SU-DHL-6 (cell line): ENCODE measurements at regions not wholly inside any gene's neighbourhood (a gene's known extent, or its start where the extent isn't known, plus 50 kb on each side); places are given as distances from the start of the nearest gene placed in this dataset.
"Not testable (repeated sequence)": the region's sequence is repeated elsewhere in the genome, so short reads cannot be mapped to it uniquely, and the experiment has no call there.

Experiments used
- H2AFZ ChIP-seq: fragments of 200-600 bp; sonication (generic); 2 replicates; pipeline ENCODE4 v1.6.1; 2014; ENCODE audit warnings: low read depth, mild to moderate bottlenecking, moderate library complexity, mixed read lengths, antibody characterized with exemption, low read length; ENCODE audit not compliant: severe bottlenecking
- H3F3A ChIP-seq: fragments of 200-600 bp; shearing (Covaris generic); 2 replicates; pipeline ENCODE4 v1.6.0; 2016; ENCODE audit warnings: antibody characterized with exemption, mild to moderate bottlenecking; ENCODE audit not compliant: insufficient read depth
- H3K27ac ChIP-seq: fragments of 200-600 bp; sonication (generic); 2 replicates; pipeline ENCODE4 v1.5.1; 2016; ENCODE audit warnings: low read depth, mild to moderate bottlenecking, low read length, moderate library complexity, mixed read lengths
- H3K27me3 ChIP-seq: fragments of 200-600 bp; sonication (generic), shearing (Covaris generic); 2 replicates; pipeline ENCODE4 v1.6.0; 2014; ENCODE audit warnings: mild to moderate bottlenecking, low read length
- H3K36me3 ChIP-seq: fragments of 200-600 bp; sonication (generic); 2 replicates; pipeline ENCODE4 v1.6.1; 2014; ENCODE audit warnings: mild to moderate bottlenecking, low read length, mixed read lengths
- H3K4me2 ChIP-seq: fragments of 300-600, 200-600 bp; shearing (Covaris generic), sonication (generic); 2 replicates; pipeline ENCODE4 v1.6.0; 2014; ENCODE audit warnings: low read length, low read depth, mild to moderate bottlenecking; ENCODE audit not compliant: poor library complexity, severe bottlenecking
- H3K4me3 ChIP-seq: fragments of 200-600 bp; sonication (generic); 2 replicates; pipeline ENCODE4 v1.5.1; 2014; ENCODE audit warnings: antibody characterized with exemption, low read length, mild to moderate bottlenecking, mixed read lengths; ENCODE audit not compliant: insufficient read depth, poor library complexity, severe bottlenecking
- H3K79me2 ChIP-seq: fragments of 200-600 bp; sonication (generic); 2 replicates; pipeline ENCODE4 v1.6.1; 2014; ENCODE audit warnings: mild to moderate bottlenecking, low read length, moderate library complexity; ENCODE audit not compliant: insufficient read depth
- H3K9ac ChIP-seq: fragments of 200-600 bp; sonication (generic); 2 replicates; pipeline ENCODE4 v1.7.0; 2014; ENCODE audit warnings: mild to moderate bottlenecking, low read length
- H3K9me2 ChIP-seq: fragments of 200-600 bp; sonication (generic); replicated peaks from 2 replicates; pipeline ENCODE4 v1.6.1; 2014; ENCODE audit warnings: low read length; ENCODE audit not compliant: insufficient read depth
- H3K9me3 ChIP-seq: fragments of 200-600 bp; sonication (generic); 2 replicates; pipeline ENCODE4 v1.6.1; 2014; ENCODE audit warnings: low read length, mixed read lengths; ENCODE audit not compliant: insufficient read depth
- H4K20me1 ChIP-seq: fragments of 200-600 bp; sonication (generic); 2 replicates; pipeline ENCODE4 v1.6.1; 2014; ENCODE audit warnings: low read depth, mild to moderate bottlenecking, antibody characterized with exemption, low read length, moderate library complexity, mixed read lengths
- CTCF ChIP-seq: fragments of 200-600 bp; sonication (generic); IDR thresholded peaks from one replicate; pipeline ENCODE4 v1.5.1; 2017; ENCODE audit warnings: antibody characterized with exemption, mild to moderate bottlenecking, low read length, moderate library complexity; ENCODE audit not compliant: insufficient read depth, poor library complexity, severe bottlenecking
- EZH2phosphoT487 ChIP-seq: fragments of 200-600 bp; sonication (generic), shearing (Covaris generic); conservative IDR thresholded peaks from 2 replicates; pipeline ENCODE4 v1.6.1; 2018; ENCODE audit warnings: mild to moderate bottlenecking, antibody characterized with exemption, low read length, moderate library complexity, mixed read lengths

DNA sequence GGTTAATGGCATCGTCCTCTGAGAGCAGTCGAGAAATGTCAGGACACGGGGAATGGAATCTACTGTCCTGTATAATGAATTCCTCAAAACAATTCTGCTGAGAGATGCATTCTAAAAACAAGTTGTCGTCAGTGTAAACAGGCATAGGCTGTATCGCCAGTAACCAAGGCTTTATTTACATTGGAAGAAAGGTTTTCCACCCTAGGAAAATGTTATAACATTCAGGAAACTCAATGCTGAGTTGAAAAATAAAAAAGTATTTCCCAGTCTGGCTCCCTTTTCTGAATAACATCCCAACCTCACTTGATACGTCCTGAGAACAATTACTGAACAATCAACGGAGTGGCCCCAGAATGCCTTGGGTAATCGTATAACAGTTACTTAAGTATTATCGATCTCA is 79.6 kb upstream of the UCN3 start:
- Histone ChIP-seq H3K4me2 (no peak overlapping the region), H3K36me3 (no peaks in the 10 kb centered on the region), H3K9me2 (no peaks in the 10 kb centered on the region), H2AFZ (no peak overlapping the region), H3K27me3 (no peaks in the 10 kb centered on the region), H3K9ac (no peak overlapping the region), H3K79me2 (no peaks in the 10 kb centered on the region), H3K9me3 (no peaks in the 10 kb centered on the region), H3K27ac (no peak overlapping the region), H3K4me3 (no peak overlapping the region), H3F3A (no peaks in the 10 kb centered on the region), H4K20me1 (no peaks in the 10 kb centered on the region)
- TF ChIP-seq CTCF (no peak), EZH2phosphoT487 (no peak)

GRCh38 chr10:5288359-5288758 is 76.4 kb upstream of the UCN3 start:
- H3K27me3 ChIP-seq = no peaks in the 10 kb centered on the region
- H3K79me2 ChIP-seq = no peaks in the 10 kb centered on the region
- no peaks in the 10 kb centered on the region for H3F3A ChIP-seq
- no peak overlapping the region for H3K4me2 ChIP-seq
- H2AFZ ChIP-seq = no peak overlapping the region
- H3K36me3 ChIP-seq = no peaks in the 10 kb centered on the region
- H3K9ac ChIP-seq = no peak overlapping the region
- TF ChIP-seq CTCF (no peak), EZH2phosphoT487 (no peak)
- H3K9me2 ChIP-seq = no peaks in the 10 kb centered on the region
- H4K20me1 ChIP-seq = no peaks in the 10 kb centered on the region
- no peak overlapping the region for H3K4me3 ChIP-seq
- no peak overlapping the region for H3K27ac ChIP-seq
- H3K9me3 ChIP-seq = no peaks in the 10 kb centered on the region

GRCh38 chr10:5289228-5289627 is 75.5 kb upstream of the UCN3 start:
- not testable (repeated sequence) for H3F3A ChIP-seq, H2AFZ ChIP-seq, H3K36me3 ChIP-seq, H3K4me3 ChIP-seq, H3K79me2 ChIP-seq, H3K27ac ChIP-seq, H3K9me3 ChIP-seq, H4K20me1 ChIP-seq, H3K9me2 ChIP-seq, H3K27me3 ChIP-seq, H3K9ac ChIP-seq, H3K4me2 ChIP-seq

- TF ChIP-seq CTCF = no peak
- no peak for TF ChIP-seq EZH2phosphoT487
- Histone ChIP-seq H3F3A (no peaks in the 10 kb centered on the region), H3K9me3 (no peaks in the 10 kb centered on the region), H3K9me2 (no peaks in the 10 kb centered on the region), H3K79me2 (no peaks in the 10 kb centered on the region), H3K4me3 (no peak overlapping the region), H2AFZ (no peak overlapping the region), H3K27ac (no peak overlapping the region), H3K9ac (no peak overlapping the region), H3K36me3 (no peaks in the 10 kb centered on the region), H4K20me1 (no peaks in the 10 kb centered on the region), H3K27me3 (no peaks in the 10 kb centered on the region), H3K4me2 (no peak overlapping the region)
Measured at GRCh38 chr10:5291501-5292195, 73.1 kb upstream of the UCN3 start.
